ENCODE measurements at regions not wholly inside any gene's neighbourhood (a gene's known extent, or its start where the extent isn't known, plus 50 kb on each side); places are given as distances from the start of the nearest gene placed in this dataset.

DNA sequence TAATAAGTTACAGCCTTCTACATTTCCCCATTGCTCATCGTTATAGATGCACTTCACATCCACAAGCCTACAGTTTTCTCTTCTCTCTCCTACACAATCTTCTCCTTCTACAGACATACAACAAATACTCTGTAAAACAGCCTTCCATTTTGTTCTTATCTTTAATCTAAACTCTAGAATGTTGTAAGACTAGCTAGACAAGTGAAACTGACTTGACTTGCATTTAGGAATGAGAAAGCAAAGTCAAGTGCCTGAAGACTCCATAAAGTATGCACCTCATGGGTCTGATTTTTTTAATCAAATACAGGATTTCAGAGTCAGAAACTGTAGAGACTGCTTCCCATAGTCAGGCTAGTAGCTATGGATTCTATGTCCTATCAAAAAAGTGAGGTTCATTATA is 190.3 kb downstream of the KLHL28 start:
- FAIRE-seq (peak; percentile 32), DNase-seq (ENCODE audit: insufficient read length, low spot score) (no peak)
- TF ChIP-seq, protein P1, sequence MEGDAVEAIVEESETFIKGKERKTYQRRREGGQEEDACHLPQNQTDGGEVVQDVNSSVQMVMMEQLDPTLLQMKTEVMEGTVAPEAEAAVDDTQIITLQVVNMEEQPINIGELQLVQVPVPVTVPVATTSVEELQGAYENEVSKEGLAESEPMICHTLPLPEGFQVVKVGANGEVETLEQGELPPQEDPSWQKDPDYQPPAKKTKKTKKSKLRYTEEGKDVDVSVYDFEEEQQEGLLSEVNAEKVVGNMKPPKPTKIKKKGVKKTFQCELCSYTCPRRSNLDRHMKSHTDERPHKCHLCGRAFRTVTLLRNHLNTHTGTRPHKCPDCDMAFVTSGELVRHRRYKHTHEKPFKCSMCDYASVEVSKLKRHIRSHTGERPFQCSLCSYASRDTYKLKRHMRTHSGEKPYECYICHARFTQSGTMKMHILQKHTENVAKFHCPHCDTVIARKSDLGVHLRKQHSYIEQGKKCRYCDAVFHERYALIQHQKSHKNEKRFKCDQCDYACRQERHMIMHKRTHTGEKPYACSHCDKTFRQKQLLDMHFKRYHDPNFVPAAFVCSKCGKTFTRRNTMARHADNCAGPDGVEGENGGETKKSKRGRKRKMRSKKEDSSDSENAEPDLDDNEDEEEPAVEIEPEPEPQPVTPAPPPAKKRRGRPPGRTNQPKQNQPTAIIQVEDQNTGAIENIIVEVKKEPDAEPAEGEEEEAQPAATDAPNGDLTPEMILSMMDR (IDR thresholded peaks at IDR 0.05; ENCODE audit: insufficient read depth, missing control alignments), result no peak

DNA sequence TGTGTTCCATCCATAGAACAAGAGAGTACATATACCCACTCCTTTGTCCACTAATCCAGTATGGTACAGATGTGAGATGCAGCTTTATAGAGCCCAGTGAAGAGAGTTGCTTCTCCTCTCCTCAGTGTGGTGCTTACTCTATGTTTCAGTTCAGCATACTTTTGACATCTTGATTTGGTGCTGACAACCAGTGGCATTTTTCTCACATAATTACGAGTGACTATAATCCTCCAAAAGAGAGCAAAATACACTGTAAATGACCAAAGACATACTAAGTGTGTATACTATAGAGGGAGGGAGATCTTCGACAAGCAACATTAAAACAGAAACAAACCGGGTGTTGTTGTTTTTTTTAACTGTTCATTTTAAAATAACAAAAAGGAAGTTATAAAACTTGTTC is 191.5 kb downstream of the KLHL28 start:
- DNase-seq (ENCODE audit: insufficient read length, low spot score) (no peak), FAIRE-seq (no peak)
- TF ChIP-seq, protein P1 (IDR thresholded peaks at IDR 0.05; ENCODE audit: insufficient read depth, missing control alignments), result no peak

DNA sequence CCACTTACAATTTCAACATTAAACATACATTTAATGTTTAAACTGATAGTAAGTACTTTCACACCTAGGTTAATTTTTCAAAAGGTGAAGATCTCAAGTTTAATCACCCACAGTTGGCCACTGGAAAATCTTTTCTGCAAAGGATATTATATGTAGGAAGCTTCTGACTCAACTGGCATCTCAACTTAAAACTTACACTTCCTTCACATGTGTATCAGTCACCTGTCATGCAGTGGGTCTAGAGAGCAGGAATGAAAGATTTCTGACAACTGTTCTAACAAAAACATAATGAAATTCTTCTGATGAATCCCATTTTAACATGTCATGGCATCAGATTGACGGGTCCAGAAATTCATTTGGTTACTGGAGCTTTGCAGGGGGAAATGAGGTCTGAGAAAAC is 192.8 kb downstream of the KLHL28 start:
- no peak for FAIRE-seq
- no peak for DNase-seq (ENCODE audit: insufficient read length, low spot score)
- TF ChIP-seq, protein P1 (IDR thresholded peaks at IDR 0.05; ENCODE audit: insufficient read depth, missing control alignments), result no peak

GRCh38 chr14:44767646-44768173 is 194.0 kb downstream of the KLHL28 start:
- no peak for FAIRE-seq
- no peak for DNase-seq (ENCODE audit: insufficient read length, low spot score)
- TF ChIP-seq, protein P1 (IDR thresholded peaks at IDR 0.05; ENCODE audit: insufficient read depth, missing control alignments), result no peak

DNA sequence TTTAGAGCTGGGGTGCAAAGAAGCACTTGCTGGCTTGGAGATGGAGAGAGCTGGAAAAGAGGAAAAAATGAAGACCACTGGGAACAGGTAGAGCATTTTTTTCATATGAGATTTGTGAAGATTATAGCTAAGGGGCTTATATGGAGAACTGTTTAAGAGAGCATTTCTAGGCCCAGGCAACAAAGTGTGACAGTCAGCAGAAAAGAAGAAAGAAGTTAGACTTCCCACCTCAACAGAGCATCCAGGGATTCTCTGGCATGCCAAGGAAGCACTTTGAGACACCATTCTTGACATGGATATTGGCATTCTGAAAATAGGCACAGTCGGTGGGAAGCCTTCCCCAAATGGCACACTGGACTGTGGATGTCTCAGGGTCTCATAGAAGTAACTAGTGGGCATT is 195.5 kb downstream of the KLHL28 start:
- DNase-seq (ENCODE audit: insufficient read length, low spot score) (no peak), FAIRE-seq (no peak)
- TF ChIP-seq, protein P1 (IDR thresholded peaks at IDR 0.05; ENCODE audit: insufficient read depth, missing control alignments), result no peak

DNA sequence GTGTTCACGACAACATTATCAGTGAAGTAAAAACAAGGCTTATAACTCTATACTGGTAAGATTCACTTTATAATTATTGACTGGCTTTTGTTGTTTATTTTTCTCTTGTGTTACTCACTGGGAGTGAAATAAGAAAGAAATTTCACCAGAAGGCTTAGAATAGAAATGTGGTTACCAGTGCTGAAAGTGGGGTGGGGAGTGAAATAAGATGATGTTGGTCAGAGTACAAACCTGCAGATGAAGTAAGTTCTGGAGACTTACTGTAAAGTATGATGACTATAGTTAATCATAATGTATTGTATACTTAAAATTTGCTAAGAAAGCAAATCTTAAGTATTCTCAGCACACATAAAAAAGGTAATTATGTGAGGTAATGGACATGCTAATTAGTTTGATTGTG is 198.4 kb downstream of the KLHL28 start:
- TF ChIP-seq, protein P1 (IDR thresholded peaks at IDR 0.05; ENCODE audit: insufficient read depth, missing control alignments), result no peak
- FAIRE-seq, result no peak
- no peak for DNase-seq (ENCODE audit: insufficient read length, low spot score)

DNA sequence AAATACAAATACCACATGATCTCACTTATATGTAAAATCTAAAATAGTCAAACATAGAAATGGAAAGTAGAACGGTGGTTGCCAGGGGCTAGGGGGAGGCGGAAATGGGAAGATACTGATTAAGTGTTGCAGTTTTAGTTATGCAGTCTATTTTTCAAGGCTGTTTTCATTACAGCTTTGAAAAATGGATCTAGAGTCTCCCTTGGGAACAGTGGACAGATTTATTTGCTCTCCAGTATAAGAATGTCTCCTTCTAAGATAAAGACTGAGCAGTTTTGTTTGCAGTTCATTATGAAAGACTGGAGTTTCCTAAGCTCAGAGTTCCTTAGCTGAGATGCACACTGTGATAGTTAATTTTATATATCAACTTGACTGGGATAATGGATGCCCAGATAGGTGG is 202.5 kb downstream of the KLHL28 start:
- TF ChIP-seq, protein P1 (IDR thresholded peaks at IDR 0.05; ENCODE audit: insufficient read depth, missing control alignments), result no peak
- DNase-seq (ENCODE audit: insufficient read length, low spot score), result no peak
- FAIRE-seq, result no peak
